ENCODE measurements at regions not wholly inside any gene's neighbourhood (a gene's known extent, or its start where the extent isn't known, plus 50 kb on each side); places are given as distances from the start of the nearest gene placed in this dataset.

DNA sequence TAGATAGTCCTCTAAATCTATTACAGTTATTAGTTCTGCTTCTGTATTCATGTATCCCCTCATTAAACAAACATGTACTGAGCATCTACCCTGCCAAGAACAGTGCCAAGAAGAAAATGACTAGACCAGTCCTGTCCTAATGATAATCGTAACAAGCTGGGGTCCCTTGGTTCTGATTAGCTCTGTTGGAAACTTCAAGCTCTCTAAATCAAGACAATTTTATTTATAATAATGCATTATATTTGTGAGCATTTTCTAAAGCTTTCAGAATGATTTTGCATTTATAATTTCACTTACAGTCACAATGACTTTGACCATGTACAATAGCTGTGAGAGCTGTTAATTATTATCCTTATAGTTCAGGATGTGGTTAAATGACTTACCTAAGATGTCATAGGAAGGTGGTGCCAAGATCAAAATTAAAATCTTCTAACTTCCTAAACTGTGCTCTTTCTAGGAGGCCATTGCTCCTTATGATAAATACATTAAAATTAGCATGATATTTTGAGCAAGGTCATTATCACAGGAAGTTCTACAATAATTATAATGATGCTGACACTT, 336.5 kb upstream of the SLC39A10 start:
- Histone ChIP-seq H3K4me2 (ENCODE audit: low read length) (peak overlapping the region; percentile 35), H3K4me3 (ENCODE audit: low read length) (no peak overlapping the region), H3K9me3 (ENCODE audit: insufficient read depth, low read length) (peaks cover 6% of the 10 kb centered on the region; the same call in 1 of the 2 replicates), H2AFZ (ENCODE audit: low read depth, low read length) (no peak overlapping the region), H3K36me3 (replicated peaks; ENCODE audit: low read depth, low read length) (no peaks in the 10 kb centered on the region), H3K4me1 (ENCODE audit: low read length) (peaks cover 18% of the 10 kb centered on the region), H3K79me2 (ENCODE audit: low read length) (no peaks in the 10 kb centered on the region), H3K27me3 (ENCODE audit: low read depth, low read length) (no peaks in the 10 kb centered on the region), H3K27ac (ENCODE audit: low read length) (no peak overlapping the region), H3K9ac (ENCODE audit: low read length) (no peak overlapping the region), H4K20me1 (ENCODE audit: insufficient read depth, low read length) (no peaks in the 10 kb centered on the region)
- no peak for TF ChIP-seq EZH2phosphoT487 (IDR thresholded peaks at IDR 0.05; ENCODE audit: low read depth)
- no peak for TF ChIP-seq CTCF (IDR thresholded peaks at IDR 0.05; ENCODE audit: low read depth, low read length)

- H3K36me3 ChIP-seq (replicated peaks; ENCODE audit: low read depth, low read length) = no peaks in the 10 kb centered on the region
- H4K20me1 ChIP-seq (ENCODE audit: insufficient read depth, low read length) = no peaks in the 10 kb centered on the region
- H2AFZ ChIP-seq (ENCODE audit: low read depth, low read length) = no peak overlapping the region
- peaks cover 6% of the 10 kb centered on the region; the same call in 1 of the 2 replicates for H3K9me3 ChIP-seq (ENCODE audit: insufficient read depth, low read length)
- no peak overlapping the region for H3K4me2 ChIP-seq (ENCODE audit: low read length)
- no peak overlapping the region for H3K9ac ChIP-seq (ENCODE audit: low read length)
- H3K4me3 ChIP-seq (ENCODE audit: low read length) = no peak overlapping the region
- TF ChIP-seq CTCF (IDR thresholded peaks at IDR 0.05; ENCODE audit: low read depth, low read length) (no peak), EZH2phosphoT487 (IDR thresholded peaks at IDR 0.05; ENCODE audit: low read depth) (no peak)
- H3K79me2 ChIP-seq (ENCODE audit: low read length) = no peaks in the 10 kb centered on the region
- no peak overlapping the region for H3K27ac ChIP-seq (ENCODE audit: low read length)
- H3K27me3 ChIP-seq (ENCODE audit: low read depth, low read length) = no peaks in the 10 kb centered on the region
- H3K4me1 ChIP-seq (ENCODE audit: low read length) = peaks cover 18% of the 10 kb centered on the region
These were observed 337.2 kb upstream of the SLC39A10 start for GRCh38 chr2:195319548-195320412.

- no peaks in the 10 kb centered on the region for H3K79me2 ChIP-seq (ENCODE audit: low read length)
- no peak overlapping the region for H2AFZ ChIP-seq (ENCODE audit: low read depth, low read length)
- H3K9me3 ChIP-seq (ENCODE audit: insufficient read depth, low read length) = peaks cover under 1% of the 10 kb centered on the region; the same call in 1 of the 2 replicates
- TF ChIP-seq CTCF (IDR thresholded peaks at IDR 0.05; ENCODE audit: low read depth, low read length) (no peak), EZH2phosphoT487 (IDR thresholded peaks at IDR 0.05; ENCODE audit: low read depth) (no peak)
- H3K4me2 ChIP-seq (ENCODE audit: low read length) = no peak overlapping the region
- H3K36me3 ChIP-seq (replicated peaks; ENCODE audit: low read depth, low read length) = no peaks in the 10 kb centered on the region
- H3K4me3 ChIP-seq (ENCODE audit: low read length) = no peak overlapping the region
- no peaks in the 10 kb centered on the region for H3K27me3 ChIP-seq (ENCODE audit: low read depth, low read length)
- H3K27ac ChIP-seq (ENCODE audit: low read length) = no peak overlapping the region
- no peak overlapping the region for H3K9ac ChIP-seq (ENCODE audit: low read length)
- H4K20me1 ChIP-seq (ENCODE audit: insufficient read depth, low read length) = no peaks in the 10 kb centered on the region
- peaks cover 18% of the 10 kb centered on the region for H3K4me1 ChIP-seq (ENCODE audit: low read length)
These were observed 337.9 kb upstream of the SLC39A10 start for GRCh38 chr2:195319112-195319460.

DNA sequence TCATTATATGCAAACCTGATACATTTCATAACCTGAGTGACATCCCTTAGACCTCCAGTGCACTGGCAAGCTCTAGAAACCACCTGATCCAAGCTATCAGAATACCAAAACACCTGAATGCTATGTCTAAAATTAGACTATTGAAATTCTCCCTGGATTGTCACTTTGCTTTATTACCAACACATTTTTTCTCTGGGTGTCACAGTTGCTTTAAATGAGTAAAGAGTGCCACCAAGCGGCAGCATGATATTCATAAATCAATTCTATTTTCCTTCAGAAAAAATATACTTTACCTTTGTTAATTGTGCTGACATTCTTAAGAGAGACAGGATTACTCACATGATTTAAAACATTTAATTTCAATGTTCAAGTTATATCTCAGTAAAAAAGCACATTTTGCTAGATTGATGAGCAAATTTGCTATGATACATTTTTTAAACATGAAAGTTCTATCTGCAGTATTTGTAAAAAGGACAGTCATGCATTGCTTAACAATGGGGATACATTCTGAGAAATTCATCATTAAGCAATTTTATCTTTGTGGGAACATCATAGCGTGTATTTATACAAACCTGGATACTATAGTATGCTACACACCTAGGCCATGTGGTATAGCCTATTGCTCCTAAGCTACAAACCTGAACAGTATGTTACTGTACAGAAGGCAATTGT, 338.4 kb upstream of the SLC39A10 start:
- Histone ChIP-seq H3K36me3 (replicated peaks; ENCODE audit: low read depth, low read length) (no peaks in the 10 kb centered on the region), H3K9me3 (ENCODE audit: insufficient read depth, low read length) (no peaks in the 10 kb centered on the region), H3K27me3 (ENCODE audit: low read depth, low read length) (no peaks in the 10 kb centered on the region), H3K4me1 (ENCODE audit: low read length) (peaks cover 18% of the 10 kb centered on the region), H3K27ac (ENCODE audit: low read length) (no peak overlapping the region), H3K4me3 (ENCODE audit: low read length) (no peak overlapping the region), H3K9ac (ENCODE audit: low read length) (no peak overlapping the region), H2AFZ (ENCODE audit: low read depth, low read length) (no peak overlapping the region), H3K79me2 (ENCODE audit: low read length) (no peaks in the 10 kb centered on the region), H3K4me2 (ENCODE audit: low read length) (no peak overlapping the region), H4K20me1 (ENCODE audit: insufficient read depth, low read length) (no peaks in the 10 kb centered on the region)
- TF ChIP-seq EZH2phosphoT487 (IDR thresholded peaks at IDR 0.05; ENCODE audit: low read depth) = no peak
- TF ChIP-seq CTCF (IDR thresholded peaks at IDR 0.05; ENCODE audit: low read depth, low read length) = peak; percentile 85
